ENCODE measurements at regions not wholly inside any gene's neighbourhood (a gene's known extent, or its start where the extent isn't known, plus 50 kb on each side); places are given as distances from the start of the nearest gene placed in this dataset.

DNA sequence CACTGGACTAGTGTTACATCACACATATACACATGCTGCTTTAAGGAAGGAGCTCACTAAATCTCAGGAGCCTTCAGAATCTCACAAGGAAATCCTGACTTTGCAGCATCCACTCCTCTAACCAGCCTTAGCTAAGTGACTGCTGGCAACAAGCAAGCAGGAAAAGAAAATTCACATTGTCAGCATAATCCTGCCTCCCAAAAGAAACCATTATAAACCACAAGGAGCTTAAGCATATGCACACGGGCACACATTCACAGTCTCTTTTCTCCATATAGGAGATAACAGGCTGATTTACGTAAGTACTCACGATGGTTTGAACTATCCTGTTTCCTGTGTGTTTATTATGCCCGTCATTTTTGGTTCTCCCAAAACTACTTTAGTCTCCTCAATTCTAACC is 136.3 kb downstream of the TMEM144 start:
- ChIA-PET RAD21 (ENCODE audit: low non-redundant PET in 1 of 2, low total read pairs in 2 of 2, uncharacterized antibody in 2 of 2, unreplicated experiment in 2 of 2) (no interaction called here), CTCF (no interaction called here), POLR2A (no interaction called here)
- no peak for TF ChIP-seq EZH2phosphoT487 (IDR thresholded peaks at IDR 0.05; ENCODE audit: borderline replicate concordance)
- no peak for TF ChIP-seq ZFX (IDR thresholded peaks at IDR 0.05)
- TF ChIP-seq RAD21 (IDR thresholded peaks at IDR 0.05; ENCODE audit: low read depth) = no peak
- TF ChIP-seq CEBPB (IDR thresholded peaks at IDR 0.05; ENCODE audit: low read depth) = no peak
- no peak for TF ChIP-seq SP1 (IDR thresholded peaks at IDR 0.05; ENCODE audit: low read depth)
- TF ChIP-seq SRF (IDR thresholded peaks at IDR 0.05; ENCODE audit: low read depth) = no peak
- TF ChIP-seq FOSL1 (IDR thresholded peaks at IDR 0.05; ENCODE audit: low read depth) = no peak
- ATAC-seq (no peak), DNase-seq (ENCODE audit: low read depth, low spot score) (no peak)
- intact Hi-C loops (cut with micrococcal nuclease) = no loop called here
- Histone ChIP-seq H3K4me2 (ENCODE audit: low read length) (no peak overlapping the region), H3K4me1 (ENCODE audit: control insufficient read depth in 1 of 2, insufficient read depth in 2 of 2, low read length in 2 of 2) (no peaks in the 10 kb centered on the region), H4K20me1 (ENCODE audit: insufficient read depth) (no peaks in the 10 kb centered on the region), H3K9ac (ENCODE audit: low read length) (no peak overlapping the region), H3K36me3 (ENCODE audit: control insufficient read depth in 1 of 2, insufficient read depth in 2 of 2, low read length in 2 of 2) (no peaks in the 10 kb centered on the region), H3K79me2 (ENCODE audit: insufficient read depth, low read length) (no peaks in the 10 kb centered on the region), H3K9me2 (ENCODE audit: insufficient read depth) (no peaks in the 10 kb centered on the region), H3K4me3 (replicated peaks in 1 of 2; ENCODE audit: low read depth in 1 of 2, low read length in 2 of 2) (no peak overlapping the region), H3K9me3 (ENCODE audit: control insufficient read depth in 1 of 2, insufficient read depth in 1 of 2, low read depth in 1 of 2, low read length in 2 of 2) (no peaks in the 10 kb centered on the region), H3K27ac (ENCODE audit: low read depth, low read length) (no peak overlapping the region), H3K27me3 (ENCODE audit: insufficient read depth, low read length) (no peaks in the 10 kb centered on the region), H2AFZ (ENCODE audit: low read depth, low read length, poor library complexity, severe bottlenecking) (no peak overlapping the region)
- no TSS peak for BruUV-seq (replicated peaks)

GRCh38 chr4:158347556-158347955 is 137.3 kb downstream of the TMEM144 start:
- Histone ChIP-seq H3K27ac (ENCODE audit: low read depth, low read length) (no peak overlapping the region), H2AFZ (ENCODE audit: low read depth, low read length, poor library complexity, severe bottlenecking) (no peak overlapping the region), H3K4me1 (ENCODE audit: control insufficient read depth in 1 of 2, insufficient read depth in 2 of 2, low read length in 2 of 2) (no peaks in the 10 kb centered on the region), H3K36me3 (ENCODE audit: control insufficient read depth in 1 of 2, insufficient read depth in 2 of 2, low read length in 2 of 2) (no peaks in the 10 kb centered on the region), H4K20me1 (ENCODE audit: insufficient read depth) (no peaks in the 10 kb centered on the region), H3K9me3 (ENCODE audit: control insufficient read depth in 1 of 2, insufficient read depth in 1 of 2, low read depth in 1 of 2, low read length in 2 of 2) (no peaks in the 10 kb centered on the region), H3K9me2 (ENCODE audit: insufficient read depth) (no peaks in the 10 kb centered on the region), H3K9ac (ENCODE audit: low read length) (no peak overlapping the region), H3K79me2 (ENCODE audit: insufficient read depth, low read length) (no peaks in the 10 kb centered on the region), H3K27me3 (ENCODE audit: insufficient read depth, low read length) (no peaks in the 10 kb centered on the region), H3K4me3 (replicated peaks in 1 of 2; ENCODE audit: low read depth in 1 of 2, low read length in 2 of 2) (no peak overlapping the region), H3K4me2 (ENCODE audit: low read length) (no peak overlapping the region)
- no TSS peak for BruUV-seq (replicated peaks)
- TF ChIP-seq REST (IDR thresholded peaks at IDR 0.05; ENCODE audit: low read depth) = no peak
- TF ChIP-seq, protein P1, sequence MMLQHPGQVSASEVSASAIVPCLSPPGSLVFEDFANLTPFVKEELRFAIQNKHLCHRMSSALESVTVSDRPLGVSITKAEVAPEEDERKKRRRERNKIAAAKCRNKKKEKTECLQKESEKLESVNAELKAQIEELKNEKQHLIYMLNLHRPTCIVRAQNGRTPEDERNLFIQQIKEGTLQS (IDR thresholded peaks at IDR 0.05) = no peak
- TF ChIP-seq SP1 (IDR thresholded peaks at IDR 0.05; ENCODE audit: low read depth) = no peak
- no peak for TF ChIP-seq TCF7L2 (IDR thresholded peaks at IDR 0.05; ENCODE audit: borderline replicate concordance, extremely low read depth, insufficient read depth, insufficient read length)
- no peak for TF ChIP-seq EZH2 (IDR thresholded peaks at IDR 0.05)
- no peak for TF ChIP-seq CBX3 (IDR thresholded peaks at IDR 0.05; ENCODE audit: low read depth)
- no peak for TF ChIP-seq ZNF274 (IDR thresholded peaks at IDR 0.05; ENCODE audit: low read depth, low read length)
- ChIA-PET CTCF (no interaction called here), POLR2A (no interaction called here), RAD21 (ENCODE audit: low non-redundant PET in 1 of 2, low total read pairs in 2 of 2, uncharacterized antibody in 2 of 2, unreplicated experiment in 2 of 2) (no interaction called here)
- DNase-seq (ENCODE audit: low read depth, low spot score) (no peak), ATAC-seq (no peak)
- intact Hi-C loops (cut with micrococcal nuclease) = no loop called here
